ENCODE measurements at regions not wholly inside any gene's neighbourhood (a gene's known extent, or its start where the extent isn't known, plus 50 kb on each side); places are given as distances from the start of the nearest gene placed in this dataset.

- no peaks in the 10 kb centered on the region for H3K79me2 ChIP-seq (ENCODE audit: control insufficient read depth, insufficient read depth, low read length)
- H3K4me1 ChIP-seq (ENCODE audit: control insufficient read depth, extremely low read depth, insufficient read depth, low read length) = no peaks in the 10 kb centered on the region
- dilution Hi-C loops (cut with MboI; ENCODE audit: extremely low pct_ligation_motif_present, low sequenced_read_pairs) = no loop called here
- no peak overlapping the region for H3K4me3 ChIP-seq (ENCODE audit: control insufficient read depth in 2 of 3, extremely low read depth in 1 of 3, insufficient read depth in 2 of 3, low read depth in 1 of 3, low read length in 3 of 3)
- no peak overlapping the region for H3K9ac ChIP-seq (ENCODE audit: control insufficient read depth, extremely low read depth, insufficient read depth, low read length)
- no peaks in the 10 kb centered on the region for H3K36me3 ChIP-seq (ENCODE audit: control insufficient read depth in 2 of 2, extremely low read depth in 1 of 2, insufficient read depth in 2 of 2, low read length in 2 of 2)
- no peak overlapping the region for H3K4me2 ChIP-seq (ENCODE audit: control insufficient read depth, extremely low read depth, insufficient read depth, low read depth, low read length)
- no peak overlapping the region for H3K27ac ChIP-seq (ENCODE audit: control insufficient read depth, insufficient read depth, low read length)
- DNase-seq (ENCODE audit: low read depth, low spot score) = no peak
- no peak for TF ChIP-seq EZH2 (IDR thresholded peaks at IDR 0.05; ENCODE audit: low read length)
- TF ChIP-seq, protein P1, sequence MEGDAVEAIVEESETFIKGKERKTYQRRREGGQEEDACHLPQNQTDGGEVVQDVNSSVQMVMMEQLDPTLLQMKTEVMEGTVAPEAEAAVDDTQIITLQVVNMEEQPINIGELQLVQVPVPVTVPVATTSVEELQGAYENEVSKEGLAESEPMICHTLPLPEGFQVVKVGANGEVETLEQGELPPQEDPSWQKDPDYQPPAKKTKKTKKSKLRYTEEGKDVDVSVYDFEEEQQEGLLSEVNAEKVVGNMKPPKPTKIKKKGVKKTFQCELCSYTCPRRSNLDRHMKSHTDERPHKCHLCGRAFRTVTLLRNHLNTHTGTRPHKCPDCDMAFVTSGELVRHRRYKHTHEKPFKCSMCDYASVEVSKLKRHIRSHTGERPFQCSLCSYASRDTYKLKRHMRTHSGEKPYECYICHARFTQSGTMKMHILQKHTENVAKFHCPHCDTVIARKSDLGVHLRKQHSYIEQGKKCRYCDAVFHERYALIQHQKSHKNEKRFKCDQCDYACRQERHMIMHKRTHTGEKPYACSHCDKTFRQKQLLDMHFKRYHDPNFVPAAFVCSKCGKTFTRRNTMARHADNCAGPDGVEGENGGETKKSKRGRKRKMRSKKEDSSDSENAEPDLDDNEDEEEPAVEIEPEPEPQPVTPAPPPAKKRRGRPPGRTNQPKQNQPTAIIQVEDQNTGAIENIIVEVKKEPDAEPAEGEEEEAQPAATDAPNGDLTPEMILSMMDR (optimal IDR thresholded peaks at IDR 0.05 in 1 of 3, IDR thresholded peaks at IDR 0.05 in 1 of 3, conservative IDR thresholded peaks at IDR 0.05 in 1 of 3; ENCODE audit: extremely low read depth in 1 of 3, insufficient read depth in 2 of 3, low read length in 3 of 3) = no peak
- no peaks in the 10 kb centered on the region for H3K9me3 ChIP-seq (ENCODE audit: control insufficient read depth, low read depth, low read length)
- no peaks in the 10 kb centered on the region for H3K27me3 ChIP-seq (ENCODE audit: control insufficient read depth, extremely low read depth, insufficient read depth, low read length)
- H4K20me1 ChIP-seq (ENCODE audit: control insufficient read depth, extremely low read depth, insufficient read depth, low read length) = no peaks in the 10 kb centered on the region
- no peak overlapping the region for H2AFZ ChIP-seq (ENCODE audit: control insufficient read depth, low read length)
- no peak for FAIRE-seq
- H3K9me1 ChIP-seq (ENCODE audit: control insufficient read depth, extremely low read depth, insufficient read depth, low read length) = no peaks in the 10 kb centered on the region
Observed at GRCh38 chr12:62098132-62098531, 162.1 kb upstream of the USP15 start.

DNA sequence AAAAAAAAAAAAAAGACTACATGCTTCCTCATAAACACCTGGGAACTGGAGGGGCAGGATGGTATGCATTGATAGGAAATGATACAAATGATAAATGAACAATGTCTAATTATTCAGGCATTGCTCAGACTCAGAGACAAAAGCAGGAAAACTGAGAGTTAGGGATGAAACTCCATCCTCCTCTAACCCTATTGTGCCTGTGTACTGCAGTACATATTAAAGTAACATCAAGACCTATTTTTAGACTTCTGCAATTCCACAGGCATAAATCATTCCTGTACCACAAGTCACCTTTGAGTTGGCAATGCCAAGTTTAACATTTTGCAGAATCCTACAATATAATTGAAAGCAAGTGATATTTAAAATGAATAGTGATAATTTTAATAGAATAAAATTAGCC, 156.5 kb upstream of the USP15 start:
- no peak for FAIRE-seq
- no peak overlapping the region for H3K27ac ChIP-seq (ENCODE audit: control insufficient read depth, insufficient read depth, low read length)
- H3K9me3 ChIP-seq (ENCODE audit: control insufficient read depth, low read depth, low read length) = no peaks in the 10 kb centered on the region
- H3K9me1 ChIP-seq (ENCODE audit: control insufficient read depth, extremely low read depth, insufficient read depth, low read length) = no peaks in the 10 kb centered on the region
- H4K20me1 ChIP-seq (ENCODE audit: control insufficient read depth, extremely low read depth, insufficient read depth, low read length) = no peaks in the 10 kb centered on the region
- no peaks in the 10 kb centered on the region for H3K27me3 ChIP-seq (ENCODE audit: control insufficient read depth, extremely low read depth, insufficient read depth, low read length)
- no peak for DNase-seq (ENCODE audit: low read depth, low spot score)
- H3K4me1 ChIP-seq (ENCODE audit: control insufficient read depth, extremely low read depth, insufficient read depth, low read length) = no peaks in the 10 kb centered on the region
- no peak overlapping the region for H3K9ac ChIP-seq (ENCODE audit: control insufficient read depth, extremely low read depth, insufficient read depth, low read length)
- no peak for TF ChIP-seq EZH2 (IDR thresholded peaks at IDR 0.05; ENCODE audit: low read length)
- TF ChIP-seq, protein P1 (optimal IDR thresholded peaks at IDR 0.05 in 1 of 3, IDR thresholded peaks at IDR 0.05 in 1 of 3, conservative IDR thresholded peaks at IDR 0.05 in 1 of 3; ENCODE audit: extremely low read depth in 1 of 3, insufficient read depth in 2 of 3, low read length in 3 of 3) = no peak
- H3K36me3 ChIP-seq (ENCODE audit: control insufficient read depth in 2 of 2, extremely low read depth in 1 of 2, insufficient read depth in 2 of 2, low read length in 2 of 2) = no peaks in the 10 kb centered on the region
- H3K79me2 ChIP-seq (ENCODE audit: control insufficient read depth, insufficient read depth, low read length) = no peaks in the 10 kb centered on the region
- H3K4me3 ChIP-seq (ENCODE audit: control insufficient read depth in 2 of 3, extremely low read depth in 1 of 3, insufficient read depth in 2 of 3, low read depth in 1 of 3, low read length in 3 of 3) = no peak overlapping the region
- H2AFZ ChIP-seq (ENCODE audit: control insufficient read depth, low read length) = no peak overlapping the region
- H3K4me2 ChIP-seq (ENCODE audit: control insufficient read depth, extremely low read depth, insufficient read depth, low read depth, low read length) = no peak overlapping the region
- dilution Hi-C loops (cut with MboI; ENCODE audit: extremely low pct_ligation_motif_present, low sequenced_read_pairs) = no loop called here
